CD4-positive, alpha-beta T cell treated with Interferon alpha-2 for 1 hour (primary cell): ENCODE measurements at regions not wholly inside any gene's neighbourhood (a gene's known extent, or its start where the extent isn't known, plus 50 kb on each side); places are given as distances from the start of the nearest gene placed in this dataset.
"Not testable (repeated sequence)": the region's sequence is repeated elsewhere in the genome, so short reads cannot be mapped to it uniquely, and the experiment has no call there.

Experiments used
- DNase-seq, 2 donors: peaks; one replicate each; pipeline ENCODE4 v3.0.0-alpha.2; 2020 to 2022

DNA sequence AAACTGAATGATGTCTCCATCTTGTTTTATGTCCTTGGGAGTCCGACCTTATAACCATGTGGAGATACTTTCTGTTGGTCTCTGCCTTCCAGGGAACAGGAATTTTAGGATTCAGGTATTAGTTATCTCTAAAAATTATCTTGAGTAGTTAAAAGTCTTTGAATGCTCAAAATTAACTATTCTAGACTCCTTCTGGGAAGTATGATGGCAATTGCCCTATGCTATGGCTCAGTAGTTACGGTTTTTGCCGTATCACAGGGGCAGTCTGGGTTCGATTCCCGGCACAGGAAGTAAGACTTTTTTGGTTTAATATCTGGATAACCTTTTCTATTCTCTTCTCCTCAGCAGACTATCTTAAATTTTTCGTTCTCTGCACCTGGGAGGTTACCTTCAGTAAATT, 708.7 kb upstream of the LRATD1 start:
- DNase-seq: no peak

DNA sequence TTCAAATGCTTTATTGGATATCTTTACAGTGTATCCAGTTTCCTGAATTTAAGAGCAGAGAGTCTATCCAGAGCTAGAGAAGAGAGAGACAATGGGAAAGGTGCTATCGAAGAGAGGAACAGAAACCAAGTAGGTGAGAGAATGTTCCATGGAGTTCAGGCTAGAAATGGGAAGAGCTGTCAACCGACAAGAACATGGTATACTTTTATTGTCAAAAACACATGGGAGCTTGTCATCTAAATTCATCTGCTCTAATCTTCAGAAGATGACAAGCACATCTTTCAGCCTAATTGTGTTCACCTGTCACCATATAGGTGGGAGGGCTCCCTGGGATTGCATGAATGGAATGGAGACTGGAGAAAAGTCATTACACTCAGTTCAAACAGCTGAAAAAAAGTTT, 690.4 kb upstream of the LRATD1 start:
- DNase-seq: no peak

DNA sequence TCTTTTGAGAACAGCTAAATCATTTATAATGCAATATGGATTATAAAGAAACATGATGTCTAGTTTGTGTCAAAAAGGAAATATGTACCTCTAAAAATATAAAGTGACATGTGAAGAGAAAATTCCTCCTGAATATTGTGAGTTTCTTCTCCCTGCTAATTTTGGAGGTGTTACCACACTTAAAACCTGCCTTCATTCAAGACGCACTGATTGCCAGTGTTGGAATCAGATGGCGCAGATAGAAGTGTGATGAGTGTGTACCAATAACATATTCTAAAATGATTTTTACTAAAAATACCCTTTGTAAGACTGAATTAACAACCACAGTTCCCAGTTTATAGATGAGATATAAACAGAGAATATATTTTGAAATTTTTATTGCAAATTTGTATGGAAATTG, 681.8 kb upstream of the LRATD1 start:
- no peak for DNase-seq

DNA sequence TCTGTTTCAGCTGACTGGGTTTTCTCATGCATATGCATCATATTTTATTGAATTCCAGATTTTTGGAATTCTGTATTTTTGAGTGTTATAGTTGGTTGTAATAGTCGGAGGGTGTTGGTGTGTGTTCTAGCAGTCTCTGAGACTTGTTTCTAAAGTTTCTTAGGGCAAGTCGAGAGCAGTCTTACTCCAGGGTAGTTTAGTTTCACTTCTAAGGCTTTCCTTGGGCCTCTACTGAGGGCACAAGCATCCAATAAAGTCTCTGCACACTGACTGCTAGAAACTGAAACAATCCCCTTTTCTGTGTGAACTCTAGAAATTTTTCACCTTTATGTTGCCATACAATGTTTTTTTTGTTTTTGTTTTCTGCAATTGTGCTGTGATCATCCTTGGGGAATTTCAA, 663.7 kb upstream of the LRATD1 start:
- DNase-seq: no peak

DNA sequence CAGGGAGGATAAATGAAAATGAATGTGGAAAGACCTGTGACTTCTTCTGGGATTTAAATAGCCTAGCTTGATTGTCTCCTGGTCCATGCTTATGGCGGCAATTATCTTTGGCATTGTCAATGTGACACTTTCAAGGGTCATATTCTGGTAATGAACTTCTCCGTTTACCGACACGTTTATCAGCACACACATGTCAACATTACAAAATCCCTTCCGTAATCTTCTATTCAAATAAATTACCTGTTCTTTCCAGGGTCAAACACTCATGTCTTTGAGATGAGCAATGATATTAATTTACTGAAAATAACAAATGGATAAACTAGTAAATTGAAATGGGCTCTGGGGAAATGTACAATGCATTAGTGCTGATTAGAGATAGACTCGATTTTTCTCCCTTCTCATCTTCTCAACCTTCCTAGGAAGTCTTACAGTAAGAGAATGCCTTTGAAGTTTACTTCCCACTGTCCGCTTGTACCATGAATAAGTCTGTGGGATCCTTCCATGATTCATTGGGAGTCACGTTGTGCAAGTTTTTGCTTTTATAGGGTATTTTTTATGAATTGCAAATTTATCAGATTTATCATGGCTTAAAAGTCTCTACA, 646.3 kb upstream of the LRATD1 start:
- no peak for DNase-seq

DNA sequence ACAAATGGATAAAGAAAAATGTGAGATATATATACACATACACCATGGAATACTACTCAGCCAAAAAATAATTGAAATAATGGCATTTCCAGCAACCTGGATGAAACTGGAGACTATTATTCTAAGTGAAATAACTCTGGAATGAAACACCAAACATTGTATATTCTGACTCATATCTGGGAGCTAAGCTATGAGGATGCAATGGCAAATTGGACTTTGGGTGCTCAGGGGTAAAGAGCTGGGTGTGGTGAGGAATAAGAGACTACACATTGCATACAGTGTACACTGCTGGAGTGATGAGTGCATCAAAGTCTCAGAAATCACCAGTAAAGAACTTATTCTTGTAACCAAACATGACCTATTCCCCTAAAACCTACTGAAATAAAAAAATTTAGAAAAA, 636.0 kb upstream of the LRATD1 start:
- DNase-seq: no peak

DNA sequence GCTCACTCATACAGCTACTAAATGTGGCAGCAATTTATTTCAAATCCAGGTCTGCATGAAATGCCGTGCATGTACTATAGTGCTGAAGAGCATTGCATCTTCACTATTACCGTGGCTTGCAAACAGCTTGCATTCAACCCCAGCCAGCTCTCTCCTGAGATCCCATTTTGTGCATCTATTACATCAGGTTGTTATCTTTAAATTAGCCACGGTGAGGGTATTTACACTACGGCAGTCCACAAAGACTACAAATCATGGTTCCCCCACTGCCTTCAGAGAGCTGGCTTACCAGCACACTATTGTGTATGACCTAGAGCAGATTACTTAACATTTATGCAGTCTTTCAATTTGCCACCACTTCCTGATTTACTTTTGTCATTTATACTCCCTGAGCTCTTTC, 621.3 kb upstream of the LRATD1 start:
- DNase-seq: no peak

DNA sequence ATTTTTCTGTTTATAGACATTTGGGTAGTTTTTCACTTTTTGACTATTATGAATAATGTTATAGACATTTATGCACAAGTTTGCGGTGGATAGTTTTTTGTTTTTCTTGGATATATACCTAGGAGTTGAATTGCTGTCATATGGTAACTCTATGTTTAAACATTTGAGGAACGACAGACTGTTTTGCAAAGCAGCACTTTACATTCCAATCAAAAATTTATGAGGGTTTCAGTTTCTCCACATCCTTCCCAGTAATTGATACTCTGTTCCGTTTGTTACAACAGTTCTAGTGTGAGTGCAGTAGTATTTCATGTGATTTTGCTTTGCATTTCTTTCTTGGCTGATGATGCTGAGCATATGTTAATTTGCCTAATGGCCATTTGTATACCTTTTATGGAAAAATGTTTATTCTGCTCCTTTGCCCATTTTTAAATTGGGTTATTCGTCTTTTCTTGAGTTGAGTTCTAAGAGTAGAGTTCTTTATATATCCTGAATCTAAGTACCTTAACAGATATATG, 617.3 kb upstream of the LRATD1 start:
- no peak for DNase-seq

DNA sequence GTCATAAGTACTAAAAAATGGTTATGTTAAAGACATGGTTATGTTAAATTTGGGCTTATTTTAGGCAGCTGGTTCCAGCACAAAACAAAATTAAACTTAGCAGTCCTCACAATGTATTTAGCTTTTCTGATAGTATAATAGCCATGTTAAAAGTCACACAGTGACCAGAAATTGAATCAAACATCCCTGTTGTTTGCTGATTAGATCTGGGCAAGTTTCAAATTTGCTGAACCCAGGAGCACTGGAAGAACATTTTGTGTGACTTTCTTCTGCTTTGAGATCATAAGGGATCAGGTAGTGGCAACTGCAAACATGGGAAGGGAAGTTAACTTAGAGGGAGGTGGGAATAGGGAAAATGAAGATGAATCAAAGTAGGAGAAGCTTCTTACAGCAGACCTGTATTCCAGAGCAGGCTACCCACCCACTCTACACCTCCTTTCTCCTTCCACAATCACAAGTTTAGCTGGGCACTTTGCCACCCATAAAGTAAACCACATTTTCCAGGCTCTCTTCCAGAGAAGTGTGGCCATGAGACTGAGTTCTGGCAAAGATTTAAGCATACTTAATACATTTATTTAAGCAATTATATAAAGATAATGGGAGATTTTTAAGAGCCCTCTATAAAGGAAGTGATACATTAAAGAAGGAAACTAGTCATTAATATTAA, 616.1 kb upstream of the LRATD1 start:
- DNase-seq: no peak

DNA sequence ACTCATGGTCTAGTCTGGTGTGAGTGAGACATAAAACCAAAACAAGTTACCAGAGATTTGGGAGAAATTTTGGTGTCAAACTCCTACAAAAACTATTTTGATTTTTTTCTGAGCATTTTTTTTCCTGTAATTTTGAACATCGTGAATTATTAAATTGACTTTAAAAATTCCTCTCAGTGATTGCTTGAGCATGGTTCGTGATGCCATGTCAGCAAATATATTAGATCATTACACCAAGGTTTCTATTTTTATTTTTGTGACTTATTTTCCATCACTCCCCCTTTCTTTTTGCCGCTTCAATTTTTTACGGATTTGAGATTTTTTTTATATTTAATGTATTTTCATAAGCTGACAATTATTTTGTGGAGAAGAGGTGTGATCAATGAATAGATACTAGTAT, 613.9 kb upstream of the LRATD1 start:
- no peak for DNase-seq

DNA sequence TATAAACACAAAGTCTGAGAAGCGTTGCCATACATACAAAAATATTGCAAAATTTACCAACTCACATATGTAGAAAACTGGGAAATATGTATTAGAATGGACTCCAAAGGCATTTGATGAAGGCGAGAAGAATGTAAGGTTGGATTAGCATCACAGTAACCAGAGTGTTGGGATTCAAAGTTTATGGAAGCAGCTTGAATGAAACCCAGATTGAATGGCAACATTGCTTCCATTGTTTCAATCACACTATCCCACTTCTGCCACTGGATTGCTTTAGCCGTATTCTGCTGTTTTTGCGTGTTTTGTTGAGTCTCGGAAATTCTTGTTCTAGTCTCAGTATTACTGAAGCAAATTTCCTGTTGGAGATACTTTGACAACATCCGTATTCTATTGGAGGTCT, 609.0 kb upstream of the LRATD1 start:
- no peak for DNase-seq

DNA sequence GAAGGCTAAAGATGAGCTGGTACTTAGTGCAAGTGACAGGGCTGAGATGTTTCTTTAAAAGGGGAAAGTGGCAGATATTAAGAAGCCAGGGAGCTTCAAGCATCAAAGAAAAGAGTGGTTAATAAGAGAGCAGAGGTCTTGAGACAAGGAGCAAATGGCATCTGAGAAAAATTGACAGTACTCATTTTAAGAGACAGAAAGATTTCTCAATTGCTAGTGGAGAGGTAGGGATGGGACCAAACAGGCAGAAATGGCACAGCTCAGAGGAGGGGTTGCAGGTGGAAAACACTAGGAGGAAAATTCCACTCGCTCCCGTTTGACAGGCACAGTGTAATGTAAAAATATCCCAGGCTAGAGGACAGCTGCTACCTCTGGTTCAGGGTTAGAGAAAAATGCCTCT, 593.4 kb upstream of the LRATD1 start:
- DNase-seq: no peak

DNA sequence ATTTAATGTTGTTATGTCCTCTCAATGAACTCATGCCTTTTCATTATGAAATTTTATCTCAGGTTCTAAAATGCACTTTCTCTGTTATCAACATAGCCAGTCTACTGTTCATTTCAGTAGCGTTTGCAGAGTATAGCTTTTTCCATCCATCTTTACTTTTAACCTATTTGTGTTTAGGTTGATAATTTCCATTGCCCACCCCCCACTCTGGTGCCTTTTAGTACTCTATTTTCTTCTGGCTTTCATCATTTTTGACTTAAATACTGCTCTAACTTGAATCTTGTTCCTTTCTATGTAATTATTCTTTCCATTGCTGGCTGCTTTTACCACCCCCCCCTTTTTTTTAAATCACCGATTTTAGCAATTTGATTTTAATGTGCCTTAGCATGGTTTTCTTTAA, 585.0 kb upstream of the LRATD1 start:
- DNase-seq: no peak

DNA sequence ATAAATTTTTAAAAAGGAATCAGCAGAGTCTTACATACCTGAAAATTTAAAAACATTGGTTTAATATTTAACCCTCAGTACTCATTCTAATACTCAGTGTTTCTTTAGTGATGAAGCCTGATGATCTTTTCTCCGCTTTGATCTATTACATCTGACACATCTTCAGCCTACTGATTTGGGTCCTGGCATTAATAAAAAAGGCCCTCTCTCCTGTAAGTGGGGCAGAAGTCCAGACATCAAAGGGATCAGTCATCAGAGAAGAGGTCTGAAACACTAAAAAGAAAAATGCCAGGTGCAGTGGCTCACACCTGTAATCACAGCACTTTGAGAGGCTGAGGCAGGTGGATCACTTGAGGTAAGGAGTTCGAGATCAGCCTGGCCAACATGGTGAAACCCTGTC, 581.1 kb upstream of the LRATD1 start:
- DNase-seq: no peak

DNA sequence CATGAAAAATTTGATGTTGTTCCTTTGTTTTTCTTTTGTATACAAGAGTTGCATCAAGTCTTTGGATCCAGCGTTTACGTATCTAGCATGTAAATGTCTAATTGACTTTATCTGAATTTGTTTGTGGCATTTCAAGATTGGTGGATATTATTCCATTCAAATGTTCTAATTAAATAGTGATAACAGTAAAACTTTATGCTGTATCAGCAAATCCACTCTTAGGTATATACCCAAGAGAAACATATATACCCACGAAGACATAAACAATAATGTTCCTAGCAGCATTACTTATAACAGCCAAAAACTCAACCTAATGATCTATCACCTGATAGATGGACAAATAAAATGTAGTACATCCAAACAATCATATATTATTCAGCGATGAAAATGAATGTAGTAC, 579.4 kb upstream of the LRATD1 start:
- no peak for DNase-seq

DNA sequence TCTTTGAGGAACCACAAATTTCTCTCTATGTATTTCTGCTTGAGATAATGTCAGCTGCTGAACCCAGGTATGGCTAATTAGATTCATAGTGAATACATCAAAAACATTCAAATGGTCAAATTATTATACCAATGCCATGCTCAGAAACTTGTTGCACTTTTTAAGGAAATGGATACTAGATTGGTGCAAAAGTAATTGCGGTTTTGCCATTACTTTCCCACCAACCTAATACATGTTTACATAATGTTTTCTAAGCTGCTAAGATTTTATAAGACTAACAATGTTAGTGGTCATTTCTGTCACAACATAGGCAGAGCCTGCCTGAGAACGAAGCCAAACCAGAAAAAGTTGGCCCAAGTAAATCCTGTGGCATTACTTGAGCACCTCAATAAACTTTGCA, 568.2 kb upstream of the LRATD1 start:
- no peak for DNase-seq

DNA sequence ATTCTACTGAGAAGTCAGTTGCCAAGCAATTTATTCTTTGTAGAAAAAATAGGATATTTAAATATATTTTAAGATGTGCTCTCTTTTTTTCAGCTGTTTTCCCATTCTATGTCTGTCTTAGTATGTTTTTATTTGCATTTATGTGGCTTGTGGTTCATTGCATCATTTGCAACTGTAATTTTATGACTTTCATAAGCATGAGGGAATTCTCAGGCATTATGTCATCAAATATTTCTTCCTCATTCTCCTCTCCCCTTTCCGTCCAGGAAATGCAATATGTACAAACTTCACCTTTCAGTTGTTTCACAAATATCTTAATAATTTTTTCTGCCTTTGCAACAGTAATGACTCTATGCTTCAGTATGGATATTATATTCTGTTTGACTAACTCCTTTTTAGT, 560.2 kb upstream of the LRATD1 start:
- no peak for DNase-seq

DNA sequence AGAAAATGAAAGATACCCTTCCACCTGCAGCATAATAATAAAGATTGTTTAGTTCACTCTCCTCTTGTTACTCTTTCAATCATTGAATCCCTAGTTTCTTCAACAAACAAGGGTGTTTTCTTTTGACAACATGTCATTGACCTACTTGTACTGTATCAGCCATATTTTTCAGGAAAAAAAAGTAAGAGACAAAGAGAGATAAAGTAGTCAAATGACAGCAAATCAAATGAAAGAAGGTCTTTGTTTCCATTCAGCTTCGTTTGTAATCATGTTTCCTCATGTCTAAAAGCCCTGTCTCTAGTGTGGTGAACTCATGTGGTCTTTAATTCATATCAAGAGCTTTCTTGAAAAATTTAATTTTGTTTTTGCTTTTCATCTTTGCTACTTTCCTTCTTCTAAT, 557.8 kb upstream of the LRATD1 start:
- DNase-seq: no peak

DNA sequence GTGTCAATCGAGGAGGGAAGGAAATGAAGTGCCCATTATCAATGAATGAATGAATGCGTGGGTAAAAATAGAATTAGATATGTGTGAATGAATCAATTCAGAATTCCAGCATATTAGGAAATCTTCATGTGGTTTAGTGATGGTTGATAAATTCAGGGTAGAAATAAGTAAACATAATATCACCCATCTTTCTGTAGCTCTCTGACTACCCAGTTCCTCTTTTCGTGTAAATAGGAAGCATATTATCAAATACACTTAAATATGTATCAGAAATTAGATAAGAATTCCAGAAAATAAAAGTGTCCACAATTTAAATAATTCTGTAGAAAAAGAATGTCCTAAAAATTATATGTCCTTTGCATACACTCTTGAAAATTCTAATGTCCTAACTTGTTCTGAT, 552.9 kb upstream of the LRATD1 start:
- DNase-seq: no peak

DNA sequence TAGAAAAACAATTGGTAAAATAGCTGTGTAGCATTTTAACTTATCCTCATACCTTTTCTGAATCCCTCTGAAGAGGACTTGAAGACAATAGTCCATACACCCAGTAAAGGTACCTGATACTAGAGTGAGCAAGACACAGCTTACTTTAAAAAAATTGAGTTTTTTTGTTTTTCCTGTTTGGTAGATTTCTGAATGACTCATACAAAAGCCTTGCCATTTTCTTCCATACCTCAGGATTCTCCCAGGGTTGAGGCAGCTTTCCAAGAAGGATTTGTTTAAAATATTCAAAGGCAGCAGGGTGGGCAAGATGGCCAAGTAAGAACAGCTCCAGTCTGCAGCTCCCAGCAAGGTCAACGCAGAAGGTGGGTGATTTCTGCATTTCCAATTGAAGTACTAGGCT, 551.0 kb upstream of the LRATD1 start:
- no peak for DNase-seq

DNA sequence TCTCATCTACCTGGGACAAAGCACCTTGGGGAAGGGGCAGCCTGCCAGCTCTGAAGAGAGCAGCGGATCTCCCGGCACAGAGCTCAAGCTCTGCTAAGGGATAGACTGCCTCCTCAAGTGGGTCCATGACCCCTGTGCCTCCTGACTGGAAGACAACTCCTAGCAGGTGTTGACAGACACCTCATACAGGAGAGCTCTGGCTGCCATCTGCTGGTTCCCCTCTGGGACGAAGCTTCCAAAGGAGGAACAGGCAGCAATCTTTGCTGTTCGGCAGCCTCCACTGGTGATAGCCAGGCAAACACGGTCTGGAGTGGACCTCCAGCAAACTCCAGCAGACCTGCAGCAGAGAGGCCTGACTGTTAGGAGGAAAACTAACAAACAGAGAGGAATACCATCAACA, 549.9 kb upstream of the LRATD1 start:
- DNase-seq: no peak

DNA sequence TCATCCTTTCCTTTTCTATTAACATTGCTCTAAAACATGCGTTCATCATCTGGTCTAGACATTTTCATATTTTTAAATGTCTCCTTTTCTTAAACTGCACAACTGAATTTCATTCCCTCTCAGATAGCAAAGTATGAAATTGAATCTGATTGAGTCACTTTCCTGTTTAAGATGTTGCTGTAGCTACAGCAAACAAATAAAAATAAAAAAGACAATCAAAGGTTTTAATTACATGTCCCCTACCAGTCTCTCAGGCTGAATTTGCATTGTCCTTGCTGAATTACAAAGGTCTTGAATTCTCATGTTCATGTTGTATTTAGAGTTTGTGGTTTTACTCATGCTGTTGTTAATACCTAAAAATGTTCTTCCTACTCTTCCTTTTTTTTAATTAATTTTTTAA, 537.9 kb upstream of the LRATD1 start:
- DNase-seq: no peak

DNA sequence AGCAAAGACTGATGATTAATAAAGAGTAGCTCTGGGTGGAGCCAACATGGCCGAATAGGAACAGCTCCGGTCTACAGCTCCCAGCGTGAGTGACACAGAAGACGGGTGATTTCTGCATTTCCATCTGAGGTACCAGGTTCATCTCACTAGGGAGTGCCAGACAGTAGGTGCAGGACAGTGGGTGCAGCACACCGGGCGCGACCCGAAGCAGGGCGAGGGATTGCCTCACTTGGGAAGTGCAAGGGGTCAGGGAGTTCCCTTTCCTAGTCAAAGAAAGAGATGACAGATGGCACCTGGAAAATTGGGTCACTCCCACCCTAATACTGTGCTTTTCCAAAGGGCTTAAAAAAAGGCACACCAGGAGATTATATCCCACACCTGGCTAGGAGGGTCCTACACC, 533.4 kb upstream of the LRATD1 start:
- not testable (repeated sequence) for DNase-seq

DNA sequence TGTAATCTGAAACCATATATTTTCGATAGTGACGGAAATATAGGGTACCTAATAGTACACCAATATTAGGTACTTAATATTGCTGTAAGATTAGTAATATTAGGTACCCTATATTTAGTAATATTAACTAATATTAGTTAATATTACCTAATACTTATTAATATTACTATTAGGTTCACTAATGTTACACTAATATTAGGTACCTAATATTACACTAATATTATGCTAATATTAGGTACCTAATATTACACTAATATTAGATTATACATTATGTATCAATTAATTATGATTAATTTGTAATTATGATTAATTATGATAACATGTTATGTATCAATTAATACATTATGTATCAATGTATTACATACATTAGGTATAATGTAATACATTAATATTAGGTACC, 518.2 kb upstream of the LRATD1 start:
- DNase-seq: no peak

DNA sequence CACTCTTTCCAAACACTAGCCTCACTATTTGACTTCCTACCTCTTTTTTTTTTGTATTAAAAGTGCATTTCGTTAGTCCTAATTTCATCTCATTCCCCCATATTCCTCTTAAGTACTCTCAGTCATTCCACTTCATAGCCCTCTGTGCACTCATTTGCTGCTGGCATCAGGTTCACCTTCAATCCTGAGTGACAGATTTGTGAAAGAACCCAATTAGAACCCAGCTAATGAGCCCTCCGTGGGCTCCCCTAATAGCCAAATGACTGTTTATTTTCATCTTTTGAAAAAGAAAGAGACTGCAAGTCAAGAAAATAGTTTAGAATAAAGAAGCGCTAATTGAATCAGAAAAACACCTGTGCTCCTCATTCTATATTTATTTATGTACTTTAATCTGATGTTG, 512.1 kb upstream of the LRATD1 start:
- no peak for DNase-seq
